ENCODE measurements at regions not wholly inside any gene's neighbourhood (a gene's known extent, or its start where the extent isn't known, plus 50 kb on each side); places are given as distances from the start of the nearest gene placed in this dataset.

DNA sequence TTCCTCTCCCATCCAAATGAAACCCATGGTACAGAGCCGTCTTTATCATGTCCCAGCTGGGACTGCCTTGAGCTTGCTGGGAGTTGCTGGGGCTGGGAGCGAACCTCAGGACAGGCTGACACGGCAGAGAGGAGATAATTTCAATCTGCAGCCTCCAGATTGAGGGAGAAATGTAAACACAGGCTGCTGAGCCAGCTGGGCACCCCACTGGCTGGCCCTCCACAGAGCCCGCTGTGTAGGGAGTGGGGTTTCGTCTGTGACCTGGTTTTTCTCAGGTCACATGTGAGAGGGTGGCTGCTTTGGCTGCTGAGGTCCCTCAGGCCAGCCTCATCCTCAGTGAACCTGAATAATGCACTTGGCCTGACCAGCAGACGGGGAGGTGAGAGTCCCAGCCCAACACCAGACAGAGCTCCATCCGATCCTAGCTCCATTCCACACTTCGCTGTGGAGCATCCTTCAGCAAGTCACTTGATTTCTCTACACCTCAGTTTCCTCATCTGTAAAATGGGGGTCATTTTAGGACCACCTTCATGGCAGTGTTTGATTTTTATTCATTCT lies 121.6 kb upstream of the MRPS22 start (continued):
- TF ChIP-seq, protein P1, sequence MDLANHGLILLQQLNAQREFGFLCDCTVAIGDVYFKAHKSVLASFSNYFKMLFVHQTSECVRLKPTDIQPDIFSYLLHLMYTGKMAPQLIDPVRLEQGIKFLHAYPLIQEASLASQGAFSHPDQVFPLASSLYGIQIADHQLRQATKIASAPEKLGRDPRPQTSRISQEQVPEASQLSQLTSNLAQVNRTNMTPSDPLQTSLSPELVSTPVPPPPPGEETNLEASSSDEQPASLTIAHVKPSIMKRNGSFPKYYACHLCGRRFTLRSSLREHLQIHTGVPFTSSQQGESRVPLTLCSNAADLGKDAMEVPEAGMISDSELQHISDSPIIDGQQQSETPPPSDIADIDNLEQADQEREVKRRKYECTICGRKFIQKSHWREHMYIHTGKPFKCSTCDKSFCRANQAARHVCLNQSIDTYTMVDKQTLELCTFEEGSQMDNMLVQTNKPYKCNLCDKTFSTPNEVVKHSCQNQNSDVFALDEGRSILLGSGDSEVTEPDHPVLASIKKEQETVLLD (IDR thresholded peaks at IDR 0.05), result peak; percentile 66; the same call in 1 of the 2 replicates
- TF ChIP-seq NRF1 (conservative IDR thresholded peaks at IDR 0.05 in 1 of 2, IDR thresholded peaks at IDR 0.05 in 1 of 2) (peak; percentile 27 to 45; a peak in 3 of 4 replicates), NFE2 (IDR thresholded peaks at IDR 0.05; ENCODE audit: low read depth) (peak; percentile 27; the same call in 1 of the 2 replicates), NR2C1 (IDR thresholded peaks at IDR 0.05) (no peak), NR2C1 (tag; IDR thresholded peaks at IDR 0.05) (peak; percentile 72), ZBTB7A (IDR thresholded peaks at IDR 0.05; ENCODE audit: borderline replicate concordance, control insufficient read depth, low read depth, low read length) (peak; percentile 48), RAD21 (CRISPR knock-in tag; conservative IDR thresholded peaks at IDR 0.05 in 1 of 2, IDR thresholded peaks at IDR 0.05 in 1 of 2) (peak in 1 of 2 experiments; percentile 25; a peak in 1 of 4 replicates), ZNF717 (CRISPR knock-in tag; IDR thresholded peaks at IDR 0.05) (no peak), NONO (IDR thresholded peaks at IDR 0.05; ENCODE audit: low read depth in 2 of 2, low read length in 1 of 2) (peak in 1 of 2 experiments; percentile 76; a peak in 2 of 4 replicates), FOXM1 (IDR thresholded peaks at IDR 0.05; ENCODE audit: low read depth) (peak; percentile 93), FOXM1 (CRISPR knock-in tag; IDR thresholded peaks at IDR 0.05; ENCODE audit: low read depth) (no peak), CBX1 (IDR thresholded peaks at IDR 0.05; ENCODE audit: low read depth) (no peak), GTF2F1 (IDR thresholded peaks at IDR 0.05; ENCODE audit: low read depth, low read length) (no peak), STAG1 (CRISPR knock-in tag; IDR thresholded peaks at IDR 0.05; ENCODE audit: borderline replicate concordance) (no peak), ZNF124 (CRISPR knock-in tag; IDR thresholded peaks at IDR 0.05) (no peak), ZNF584 (CRISPR knock-in tag; IDR thresholded peaks at IDR 0.05; ENCODE audit: low read depth) (peak; percentile 90), ZNF184 (CRISPR knock-in tag; IDR thresholded peaks at IDR 0.05) (no peak), GATAD2B (IDR thresholded peaks at IDR 0.05; ENCODE audit: borderline replicate concordance) (0 out of 2 replicates have a peak, but pooled peaks have one; percentile 25), POLR2AphosphoS5 (IDR thresholded peaks at IDR 0.05; ENCODE audit: control insufficient read depth, insufficient read depth, low read depth, low read length) (peak; percentile 98), NEUROD1 (IDR thresholded peaks at IDR 0.05; ENCODE audit: borderline replicate concordance, low read depth, low read length, partially characterized antibody) (peak; percentile 62), MEF2A (IDR thresholded peaks at IDR 0.05; ENCODE audit: control insufficient read depth, low read depth, low read length) (peak; percentile 31; the same call in 1 of the 2 replicates)
- TF ChIP-seq, protein P2, sequence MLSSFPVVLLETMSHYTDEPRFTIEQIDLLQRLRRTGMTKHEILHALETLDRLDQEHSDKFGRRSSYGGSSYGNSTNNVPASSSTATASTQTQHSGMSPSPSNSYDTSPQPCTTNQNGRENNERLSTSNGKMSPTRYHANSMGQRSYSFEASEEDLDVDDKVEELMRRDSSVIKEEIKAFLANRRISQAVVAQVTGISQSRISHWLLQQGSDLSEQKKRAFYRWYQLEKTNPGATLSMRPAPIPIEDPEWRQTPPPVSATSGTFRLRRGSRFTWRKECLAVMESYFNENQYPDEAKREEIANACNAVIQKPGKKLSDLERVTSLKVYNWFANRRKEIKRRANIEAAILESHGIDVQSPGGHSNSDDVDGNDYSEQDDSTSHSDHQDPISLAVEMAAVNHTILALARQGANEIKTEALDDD (IDR thresholded peaks at IDR 0.05), result no peak
- TF ChIP-seq, protein P3, sequence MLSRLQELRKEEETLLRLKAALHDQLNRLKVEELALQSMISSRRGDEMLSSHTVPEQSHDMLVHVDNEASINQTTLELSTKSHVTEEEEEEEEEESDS (CRISPR knock-in tag; IDR thresholded peaks at IDR 0.05), result no peak
- TF ChIP-seq, protein P4, sequence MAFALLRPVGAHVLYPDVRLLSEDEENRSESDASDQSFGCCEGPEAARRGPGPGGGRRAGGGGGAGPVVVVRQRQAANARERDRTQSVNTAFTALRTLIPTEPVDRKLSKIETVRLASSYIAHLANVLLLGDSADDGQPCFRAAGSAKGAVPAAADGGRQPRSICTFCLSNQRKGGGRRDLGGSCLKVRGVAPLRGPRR (CRISPR knock-in tag; IDR thresholded peaks at IDR 0.05), result no peak
- TF ChIP-seq, protein P5, sequence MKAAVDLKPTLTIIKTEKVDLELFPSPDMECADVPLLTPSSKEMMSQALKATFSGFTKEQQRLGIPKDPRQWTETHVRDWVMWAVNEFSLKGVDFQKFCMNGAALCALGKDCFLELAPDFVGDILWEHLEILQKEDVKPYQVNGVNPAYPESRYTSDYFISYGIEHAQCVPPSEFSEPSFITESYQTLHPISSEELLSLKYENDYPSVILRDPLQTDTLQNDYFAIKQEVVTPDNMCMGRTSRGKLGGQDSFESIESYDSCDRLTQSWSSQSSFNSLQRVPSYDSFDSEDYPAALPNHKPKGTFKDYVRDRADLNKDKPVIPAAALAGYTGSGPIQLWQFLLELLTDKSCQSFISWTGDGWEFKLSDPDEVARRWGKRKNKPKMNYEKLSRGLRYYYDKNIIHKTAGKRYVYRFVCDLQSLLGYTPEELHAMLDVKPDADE (conservative IDR thresholded peaks at IDR 0.05; ENCODE audit: control insufficient read depth, low read depth, low read length), result peak; percentile 93
